Immature natural killer cell (primary cell): ENCODE measurements at regions not wholly inside any gene's neighbourhood (a gene's known extent, or its start where the extent isn't known, plus 50 kb on each side); places are given as distances from the start of the nearest gene placed in this dataset.

ENCODE experiments used
- DNase-seq, 3 donors: peaks; one replicate each; pipeline ENCODE4 v3.0.0; 2022; ENCODE audit warnings: mixed read lengths in 1 of 3
- H3K27ac Mint-ChIP-seq, 6 donors: one replicate each; pipeline ENCODE4 v1.8.0; 2020; ENCODE audit warnings: mixed read lengths in 6 of 6, mild to moderate bottlenecking in 5 of 6, inconsistent platforms in 4 of 6, moderate library complexity in 3 of 6
- H3K27me3 Mint-ChIP-seq, 3 donors: one replicate each; pipeline ENCODE4 v1.8.0; 2020 to 2021; ENCODE audit warnings: low read depth in 3 of 3, mild to moderate bottlenecking in 3 of 3, mixed read lengths in 3 of 3, moderate library complexity in 3 of 3, inconsistent platforms in 1 of 3
- H3K36me3 Mint-ChIP-seq, 3 donors: one replicate each; pipeline ENCODE4 v1.8.0; 2020; ENCODE audit warnings: mixed read lengths in 3 of 3, inconsistent platforms in 2 of 3, mild to moderate bottlenecking in 2 of 3
- H3K4me1 Mint-ChIP-seq, 2 donors: one replicate each; pipeline ENCODE4 v1.8.0; 2020; ENCODE audit warnings: inconsistent platforms in 2 of 2, mild to moderate bottlenecking in 2 of 2, mixed read lengths in 2 of 2, moderate library complexity in 1 of 2
- H3K4me3 Mint-ChIP-seq, 5 donors: one replicate each; pipeline ENCODE4 v1.8.0; 2020; ENCODE audit warnings: mild to moderate bottlenecking in 5 of 5, mixed read lengths in 5 of 5, inconsistent platforms in 3 of 5, moderate library complexity in 3 of 5
- H3K9me3 Mint-ChIP-seq, 6 donors: one replicate each; pipeline ENCODE4 v1.8.0; 2020; ENCODE audit warnings: mild to moderate bottlenecking in 6 of 6, mixed read lengths in 6 of 6, inconsistent platforms in 4 of 6, moderate library complexity in 3 of 6

- DNase-seq = no peak
- Mint-ChIP-seq H3K27ac (no peak overlapping the region), H3K27me3 (peaks cover 0 to 3% (median 1%) of the 10 kb centered on the region in 3 donors), H3K36me3 (peaks cover 0 to 6% (median 0%) of the 10 kb centered on the region in 3 donors), H3K9me3 (peaks cover 0 to 7% (median 0%) of the 10 kb centered on the region in 6 donors), H3K4me1 (no peaks in the 10 kb centered on the region), H3K4me3 (no peak overlapping the region)
Observed at GRCh38 chr5:62732677-62733121, 154.1 kb downstream of the LRRC70 start.

DNA sequence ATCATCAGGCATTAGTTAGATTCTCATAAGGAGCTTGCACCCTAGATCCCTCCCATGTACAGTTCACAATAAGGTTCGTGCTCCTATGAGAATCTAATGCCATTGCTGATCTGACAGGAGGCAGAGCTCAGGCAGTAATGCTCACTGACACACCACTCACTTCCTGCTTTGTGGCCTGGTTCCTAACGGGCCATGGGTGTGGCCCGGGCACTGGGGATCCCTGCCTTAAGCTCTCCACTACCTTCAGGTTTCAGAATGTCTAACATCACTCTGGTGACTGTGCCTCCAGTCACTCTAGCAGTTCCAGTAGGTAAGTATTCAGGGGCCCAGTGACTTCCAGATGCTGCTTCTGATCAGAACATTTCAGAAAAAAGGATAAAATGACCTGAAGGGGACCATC lies 152.4 kb downstream of the LRRC70 start:
- peaks cover 0 to 6% (median 0%) of the 10 kb centered on the region in 3 donors for H3K36me3 Mint-ChIP-seq
- DNase-seq = no peak
- H3K27ac Mint-ChIP-seq = no peak overlapping the region
- H3K4me3 Mint-ChIP-seq = no peak overlapping the region
- peaks cover 0 to 7% (median 0%) of the 10 kb centered on the region in 6 donors for H3K9me3 Mint-ChIP-seq
- no peaks in the 10 kb centered on the region for H3K4me1 Mint-ChIP-seq
- H3K27me3 Mint-ChIP-seq = peaks cover 0 to 2% (median 1%) of the 10 kb centered on the region in 3 donors

DNA sequence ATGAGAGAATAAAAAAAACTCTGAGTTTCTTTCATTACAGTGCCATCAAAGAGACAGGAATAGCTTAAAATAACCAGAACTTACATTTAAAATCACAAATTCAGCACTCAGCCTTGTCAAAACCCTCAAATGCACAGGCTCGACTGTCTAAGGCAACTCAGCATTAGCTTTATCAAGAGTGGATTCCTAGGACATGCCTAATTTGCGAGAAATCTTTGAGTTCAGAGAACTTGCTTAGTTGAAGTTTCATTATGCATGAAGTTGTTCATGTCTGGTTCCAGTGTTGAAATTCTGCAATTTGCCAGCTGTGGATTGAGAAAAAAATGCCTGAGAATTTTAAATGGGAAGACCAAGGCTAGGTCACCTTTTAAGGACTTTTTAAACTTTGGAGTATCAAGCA lies 151.1 kb downstream of the LRRC70 start:
- H3K4me1 Mint-ChIP-seq = no peaks in the 10 kb centered on the region
- H3K27me3 Mint-ChIP-seq = peaks cover 0 to 2% (median 1%) of the 10 kb centered on the region in 3 donors
- H3K36me3 Mint-ChIP-seq = peaks cover 0 to 6% (median 0%) of the 10 kb centered on the region in 3 donors
- no peak for DNase-seq
- H3K27ac Mint-ChIP-seq = no peak overlapping the region
- H3K4me3 Mint-ChIP-seq = no peak overlapping the region
- H3K9me3 Mint-ChIP-seq = peaks cover 0 to 7% (median 0%) of the 10 kb centered on the region in 6 donors

DNA sequence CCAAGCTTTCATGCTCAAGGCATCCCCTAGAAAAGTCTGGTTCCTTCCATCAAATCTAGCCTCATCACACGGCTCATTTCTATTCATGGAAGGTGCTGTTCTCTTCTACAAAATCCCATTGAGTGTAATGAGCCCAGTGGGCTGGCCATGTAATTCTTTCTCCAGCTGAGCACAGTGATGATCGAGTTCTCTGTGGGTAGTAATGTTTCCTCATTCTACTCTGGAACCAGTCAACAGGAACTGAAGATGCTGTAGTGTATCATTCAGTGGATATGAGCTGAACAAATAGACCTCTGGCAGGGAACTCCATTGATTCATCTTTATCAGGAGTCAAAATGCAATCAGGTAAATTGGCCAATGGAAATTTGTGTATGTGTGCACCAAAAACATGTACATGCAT lies 149.2 kb downstream of the LRRC70 start:
- Mint-ChIP-seq H3K27ac (no peak overlapping the region), H3K4me1 (no peaks in the 10 kb centered on the region), H3K36me3 (no peaks in the 10 kb centered on the region), H3K9me3 (peaks cover 0 to 2% (median 0%) of the 10 kb centered on the region in 6 donors), H3K4me3 (no peak overlapping the region), H3K27me3 (peaks cover 0 to 1% (median 0%) of the 10 kb centered on the region in 3 donors)
- no peak for DNase-seq

GRCh38 chr5:62727184-62727583 lies 148.6 kb downstream of the LRRC70 start:
- Mint-ChIP-seq H3K4me3 (no peak overlapping the region), H3K27me3 (peaks cover 0 to 5% (median 2%) of the 10 kb centered on the region in 3 donors), H3K27ac (no peak overlapping the region), H3K9me3 (peaks cover 0 to 2% (median 0%) of the 10 kb centered on the region in 6 donors), H3K4me1 (no peaks in the 10 kb centered on the region), H3K36me3 (no peaks in the 10 kb centered on the region)
- no peak for DNase-seq

DNA sequence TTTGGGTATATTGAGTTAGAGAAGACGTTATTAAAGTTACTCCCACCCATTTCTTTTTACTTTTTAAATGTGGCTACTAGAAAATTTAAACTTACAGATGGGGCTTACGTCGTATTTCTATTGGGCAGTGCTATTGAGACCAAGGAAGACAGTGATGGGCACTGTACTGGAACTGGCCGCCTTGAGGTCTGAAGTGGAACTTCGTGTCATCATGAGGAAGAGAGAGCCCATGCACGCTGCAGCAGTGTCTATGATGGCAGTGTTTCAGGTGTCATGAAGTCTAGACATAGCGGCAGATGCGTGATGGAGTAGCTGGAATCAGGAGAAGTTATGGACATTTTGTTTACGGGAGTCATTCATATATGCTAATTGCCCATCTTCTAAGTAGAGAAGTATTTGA lies 143.7 kb downstream of the LRRC70 start:
- H3K36me3 Mint-ChIP-seq = peaks cover 0 to 4% (median 0%) of the 10 kb centered on the region in 3 donors
- no peak for DNase-seq
- peaks cover 0 to 2% (median 0%) of the 10 kb centered on the region in 6 donors for H3K9me3 Mint-ChIP-seq
- no peak overlapping the region for H3K27ac Mint-ChIP-seq
- no peaks in the 10 kb centered on the region for H3K4me1 Mint-ChIP-seq
- no peak overlapping the region for H3K4me3 Mint-ChIP-seq
- H3K27me3 Mint-ChIP-seq = peaks cover 0 to 6% (median 5%) of the 10 kb centered on the region in 3 donors

DNA sequence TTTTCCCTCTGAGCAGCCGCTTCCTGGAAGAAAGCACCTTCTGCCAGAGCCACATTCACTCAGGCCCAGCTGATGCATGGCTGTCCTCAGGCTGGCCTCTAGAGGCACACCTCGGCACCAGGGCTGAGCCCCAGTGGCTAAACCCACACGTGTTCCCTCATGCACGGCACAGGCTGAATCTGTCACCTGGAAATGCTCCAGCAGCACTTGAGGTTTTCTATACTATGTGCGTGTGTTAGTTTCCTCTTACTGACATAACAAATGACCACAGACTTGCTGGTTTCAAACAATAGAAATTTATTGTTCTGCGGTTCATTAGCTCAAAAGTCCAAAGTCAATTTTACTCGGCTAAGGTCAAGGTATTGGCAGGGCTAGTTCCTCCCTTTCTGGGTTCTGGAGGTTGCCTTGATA lies 141.4 kb downstream of the LRRC70 start:
- peaks cover 0 to 4% (median 0%) of the 10 kb centered on the region in 3 donors for H3K36me3 Mint-ChIP-seq
- H3K9me3 Mint-ChIP-seq = peaks cover 0 to 2% (median 0%) of the 10 kb centered on the region in 6 donors
- DNase-seq = peak in 1 of 3 donors; percentile 2
- no peak overlapping the region for H3K27ac Mint-ChIP-seq
- H3K4me3 Mint-ChIP-seq = no peak overlapping the region
- peaks cover 0 to 7% (median 5%) of the 10 kb centered on the region in 3 donors for H3K27me3 Mint-ChIP-seq
- H3K4me1 Mint-ChIP-seq = no peaks in the 10 kb centered on the region

DNA sequence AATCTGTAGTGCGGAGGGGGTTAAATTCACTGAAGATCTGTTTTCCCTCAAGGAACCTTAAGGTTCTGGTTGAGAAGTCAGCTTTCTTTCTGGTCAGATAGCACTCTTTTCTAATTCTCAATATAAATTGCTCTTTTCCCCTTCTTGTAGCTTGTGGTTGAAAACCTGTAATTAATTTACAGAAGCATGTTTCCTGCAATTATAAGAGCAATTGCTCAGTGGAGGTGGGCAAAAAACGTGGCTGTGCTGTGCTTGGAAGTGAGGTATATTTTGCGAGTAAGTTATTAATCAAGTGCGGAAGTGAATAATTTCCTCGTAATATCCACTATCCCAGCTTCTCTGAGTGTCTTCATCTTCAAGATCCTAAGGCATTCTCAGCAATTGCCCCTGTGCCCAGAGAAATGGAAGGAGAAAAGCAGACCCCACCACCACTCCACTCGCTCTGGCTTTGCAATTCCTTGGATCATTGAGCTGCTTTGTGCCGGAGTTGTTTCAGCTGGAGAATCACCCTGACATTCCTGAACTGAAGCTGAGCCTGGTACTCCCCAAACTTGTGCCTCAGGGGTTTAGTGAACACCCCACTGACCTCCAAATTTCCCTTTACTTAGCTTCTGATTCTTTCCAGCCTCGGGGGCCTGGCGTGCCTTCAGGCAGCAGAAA lies 140.6 kb downstream of the LRRC70 start:
- Mint-ChIP-seq H3K4me3 (no peak overlapping the region), H3K9me3 (no peaks in the 10 kb centered on the region), H3K4me1 (no peaks in the 10 kb centered on the region), H3K27me3 (peaks cover 0 to 7% (median 5%) of the 10 kb centered on the region in 3 donors), H3K27ac (no peak overlapping the region), H3K36me3 (peaks cover 0 to 4% (median 0%) of the 10 kb centered on the region in 3 donors)
- DNase-seq = no peak

DNA sequence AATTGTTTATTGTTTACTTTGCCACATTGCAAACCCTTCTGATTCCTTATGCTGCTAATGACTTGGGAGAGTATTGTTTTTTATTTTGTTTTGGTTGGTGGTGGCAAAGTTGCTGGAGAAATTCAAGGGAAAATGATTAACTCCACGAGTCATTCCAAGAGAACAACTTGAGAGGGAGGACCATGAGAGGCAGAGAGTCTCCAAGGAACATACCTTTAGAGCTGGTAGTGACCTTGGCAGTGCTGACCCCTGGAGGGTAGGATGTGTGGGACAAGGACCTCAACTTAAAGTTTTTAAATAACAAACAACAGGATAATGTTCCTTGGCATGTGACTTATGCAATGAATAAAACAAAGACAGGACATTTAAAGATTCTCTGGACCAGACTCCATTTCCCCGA lies 139.7 kb downstream of the LRRC70 start:
- no peak overlapping the region for H3K27ac Mint-ChIP-seq
- H3K4me1 Mint-ChIP-seq = no peaks in the 10 kb centered on the region
- no peaks in the 10 kb centered on the region for H3K9me3 Mint-ChIP-seq
- no peak for DNase-seq
- peaks cover 0 to 4% (median 0%) of the 10 kb centered on the region in 3 donors for H3K36me3 Mint-ChIP-seq
- peaks cover 0 to 7% (median 5%) of the 10 kb centered on the region in 3 donors for H3K27me3 Mint-ChIP-seq
- H3K4me3 Mint-ChIP-seq = no peak overlapping the region

- no peak for DNase-seq
- Mint-ChIP-seq H3K27me3 (peaks cover 0 to 6% (median 1%) of the 10 kb centered on the region in 3 donors), H3K4me3 (no peak overlapping the region), H3K9me3 (no peaks in the 10 kb centered on the region), H3K36me3 (peaks cover 0 to 4% (median 0%) of the 10 kb centered on the region in 3 donors), H3K27ac (no peak overlapping the region), H3K4me1 (no peaks in the 10 kb centered on the region)
Observed at GRCh38 chr5:62717301-62717933, 138.8 kb downstream of the LRRC70 start.

DNA sequence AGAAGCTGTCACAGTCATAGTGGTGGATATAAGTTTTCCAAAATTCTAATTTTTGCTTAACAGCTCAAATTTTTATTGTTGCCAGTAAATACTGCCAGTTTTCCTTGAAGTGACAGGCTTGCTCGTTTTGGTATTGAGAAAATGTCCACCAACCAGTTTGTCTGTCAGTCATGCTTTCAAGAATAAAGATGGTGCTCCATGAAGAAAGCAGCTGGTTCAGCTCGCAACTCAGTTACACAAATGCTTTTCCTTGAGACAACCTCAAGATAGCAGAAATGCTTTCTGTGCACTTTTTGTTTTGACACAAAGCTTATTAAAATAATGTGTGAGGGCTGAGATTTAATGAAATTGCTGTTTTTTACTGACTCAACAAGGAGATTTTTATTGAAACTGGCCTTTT lies 135.7 kb downstream of the LRRC70 start:
- no peaks in the 10 kb centered on the region for H3K36me3 Mint-ChIP-seq
- peaks cover 0 to 1% (median 0%) of the 10 kb centered on the region in 3 donors for H3K27me3 Mint-ChIP-seq
- no peak overlapping the region for H3K4me3 Mint-ChIP-seq
- H3K9me3 Mint-ChIP-seq = no peaks in the 10 kb centered on the region
- no peak for DNase-seq
- H3K27ac Mint-ChIP-seq = no peak overlapping the region
- H3K4me1 Mint-ChIP-seq = no peaks in the 10 kb centered on the region

- Mint-ChIP-seq H3K27me3 (peaks cover 0 to 3% (median 0%) of the 10 kb centered on the region in 3 donors), H3K27ac (no peak overlapping the region), H3K9me3 (peaks cover 0 to 3% (median 0%) of the 10 kb centered on the region in 6 donors), H3K4me3 (no peak overlapping the region), H3K4me1 (no peaks in the 10 kb centered on the region), H3K36me3 (no peaks in the 10 kb centered on the region)
- no peak for DNase-seq
Observed at GRCh38 chr5:62708481-62709325, 130.1 kb downstream of the LRRC70 start.

- Mint-ChIP-seq H3K36me3 (no peaks in the 10 kb centered on the region), H3K27me3 (peaks cover 0 to 3% (median 0%) of the 10 kb centered on the region in 3 donors), H3K27ac (no peak overlapping the region), H3K4me1 (no peaks in the 10 kb centered on the region), H3K4me3 (no peak overlapping the region), H3K9me3 (peaks cover 0 to 3% (median 0%) of the 10 kb centered on the region in 6 donors)
- no peak for DNase-seq
Observed at GRCh38 chr5:62707563-62707962, 128.9 kb downstream of the LRRC70 start.
